H1 (cell line): ENCODE measurements at regions not wholly inside any gene's neighbourhood (a gene's known extent, or its start where the extent isn't known, plus 50 kb on each side); places are given as distances from the start of the nearest gene placed in this dataset.

Experiments
- CTCF ChIA-PET: fragments of 300-600 bp; sonication (Branson Sonifier 250); formaldehyde crosslinking; loops from one replicate; lab custom pipeline; 2021; ENCODE audit not compliant: partially characterized antibody; lab: Charles Lee
- POLR2A ChIA-PET: fragments of 300-600 bp; sonication (Branson Sonifier 250); formaldehyde crosslinking; loops from one replicate; lab custom pipeline; 2021; ENCODE audit warnings: inconsistent platforms; ENCODE audit not compliant: partially characterized antibody; lab: Charles Lee
- DNase-seq, 2 experiments: peaks; one replicate each; pipeline versions ENCODE4 v3.0.0 to v3.0.0-alpha.2; 2010 to 2022; ENCODE audit warnings: low spot score in 2 of 2, low read depth in 1 of 2, mixed read lengths in 1 of 2
- FAIRE-seq: peaks from 2 replicates; lab custom pipeline; 2011; peaks lifted over from hg19 to GRCh38; lab: Jason Lieb, UNC
- H2AFZ ChIP-seq: 2 replicates; pipeline ENCODE4 v1.8.1; 2012; ENCODE audit warnings: low read length, inconsistent platforms
- H2AK5ac ChIP-seq: 2 replicates; pipeline ENCODE4 v1.6.1; 2013; ENCODE audit warnings: low read depth, low read length
- H2BK120ac ChIP-seq: replicated peaks from 2 replicates; pipeline ENCODE3; 2013; ENCODE audit warnings: low read depth, low read length, inconsistent platforms
- H2BK12ac ChIP-seq: 2 replicates; pipeline ENCODE4 v1.6.1; 2013; ENCODE audit warnings: low read depth, low read length
- H2BK15ac ChIP-seq: 2 replicates; pipeline ENCODE4 v1.6.1; 2013; ENCODE audit warnings: low read length
- H2BK20ac ChIP-seq: 2 replicates; pipeline ENCODE4 v1.6.1; 2013; ENCODE audit warnings: low read length
- H2BK5ac ChIP-seq: 2 replicates; pipeline ENCODE4 v1.6.1; 2013; ENCODE audit warnings: low read depth, low read length
- H3K14ac ChIP-seq: 2 replicates; pipeline ENCODE4 v1.6.1; 2013; ENCODE audit warnings: inconsistent platforms; ENCODE audit not compliant: insufficient read length
- H3K18ac ChIP-seq: 2 replicates; pipeline ENCODE4 v1.6.1; 2013; ENCODE audit warnings: low read length; ENCODE audit errors: extremely low read depth
- H3K23ac ChIP-seq: 2 replicates; pipeline ENCODE4 v1.6.1; 2013; ENCODE audit warnings: inconsistent platforms; ENCODE audit not compliant: insufficient read length
- H3K23me2 ChIP-seq: 2 replicates; pipeline ENCODE4 v1.6.1; 2013; ENCODE audit warnings: low read depth, low read length
- H3K27ac ChIP-seq: 2 replicates; pipeline ENCODE4 v1.6.1; 2011; ENCODE audit warnings: low read depth, low read length, inconsistent platforms
- H3K27me3 ChIP-seq, 4 experiments: replicated peaks in 1 of 4; 1 replicate in 1 of 4; 2 replicates in 3 of 4; pipeline versions ENCODE4 v1.6.1 to v1.8.1; 2011 to 2013; ENCODE audit warnings: low read length in 3 of 4, mild to moderate bottlenecking in 3 of 4, inconsistent platforms in 2 of 4, mixed read lengths in 2 of 4, moderate library complexity in 1 of 4; ENCODE audit not compliant: control insufficient read depth in 3 of 4, insufficient read depth in 3 of 4; ENCODE audit errors: extremely low read depth in 1 of 4
- H3K36me3 ChIP-seq, 4 experiments: 2 replicates each; pipeline versions ENCODE4 v1.6.1 to v1.8.1; 2011 to 2013; ENCODE audit warnings: mild to moderate bottlenecking in 4 of 4, low read length in 3 of 4, moderate library complexity in 2 of 4, control low read depth in 1 of 4, inconsistent platforms in 1 of 4; ENCODE audit not compliant: insufficient read depth in 4 of 4, control insufficient read depth in 2 of 4
- H3K4ac ChIP-seq: replicated peaks from 2 replicates; pipeline ENCODE3; 2013; ENCODE audit warnings: low read length, low read depth, mixed read lengths, inconsistent platforms; ENCODE audit not compliant: insufficient read length
- H3K4me1 ChIP-seq, 4 experiments: replicated peaks in 1 of 4; 1 replicate in 1 of 4; 2 replicates in 3 of 4; pipeline versions ENCODE4 v1.6.1 to v1.8.1; 2011 to 2013; ENCODE audit warnings: low read length in 3 of 4, inconsistent platforms in 2 of 4, mixed read lengths in 1 of 4; ENCODE audit not compliant: insufficient read depth in 4 of 4, control insufficient read depth in 3 of 4
- H3K4me2 ChIP-seq, 2 experiments: 2 replicates each; pipeline versions ENCODE4 v1.6.1 to v1.8.1; 2011 to 2013; ENCODE audit warnings: low read depth in 2 of 2, low read length in 2 of 2, control low read depth in 1 of 2, inconsistent platforms in 1 of 2, mild to moderate bottlenecking in 1 of 2; ENCODE audit not compliant: insufficient read depth in 1 of 2
- H3K4me3 ChIP-seq, 4 experiments: fragments of 200-600, 300-600 bp in 1 of 4; sonication (generic), shearing (Covaris generic), sonication (Bioruptor Twin) in 1 of 4; 2 replicates each; pipeline versions ENCODE4 v1.5.1 to v1.8.1; 2011 to 2016; ENCODE audit warnings: low read length in 4 of 4, low read depth in 3 of 4, control low read depth in 2 of 4, inconsistent platforms in 2 of 4, mild to moderate bottlenecking in 2 of 4, mixed read lengths in 1 of 4, moderate library complexity in 1 of 4; ENCODE audit not compliant: insufficient read depth in 2 of 4; ENCODE audit errors: extremely low read depth in 1 of 4
- H3K56ac ChIP-seq: replicated peaks from 2 replicates; pipeline ENCODE3; 2013; ENCODE audit warnings: low read depth, mild to moderate bottlenecking, mixed read lengths, low read length, inconsistent platforms; ENCODE audit not compliant: insufficient read length
- H3K79me1 ChIP-seq: 2 replicates; pipeline ENCODE4 v1.6.1; 2013; ENCODE audit warnings: low read depth, low read length, control low read depth
- H3K79me2 ChIP-seq, 2 experiments: 2 replicates each; pipeline versions ENCODE4 v1.6.1 to v1.8.1; 2012 to 2013; ENCODE audit warnings: low read length in 2 of 2, mild to moderate bottlenecking in 2 of 2, inconsistent platforms in 1 of 2; ENCODE audit not compliant: insufficient read depth in 2 of 2, control insufficient read depth in 1 of 2
- H3K9ac ChIP-seq, 4 experiments: replicated peaks in 1 of 4; 1 replicate in 1 of 4; 2 replicates in 3 of 4; pipeline versions ENCODE4 v1.6.1 to v1.8.1; 2011 to 2013; ENCODE audit warnings: low read depth in 3 of 4, low read length in 3 of 4, control low read depth in 2 of 4, mild to moderate bottlenecking in 2 of 4, moderate library complexity in 2 of 4, inconsistent platforms in 1 of 4; ENCODE audit errors: extremely low read depth in 1 of 4
- H3K9me3 ChIP-seq, 2 experiments: 2 replicates each; pipeline versions ENCODE4 v1.6.1 to v1.8.1; 2012 to 2013; ENCODE audit warnings: mild to moderate bottlenecking in 2 of 2, moderate library complexity in 2 of 2, control low read depth in 1 of 2, inconsistent platforms in 1 of 2, low read depth in 1 of 2, low read length in 1 of 2, mixed read lengths in 1 of 2; ENCODE audit not compliant: insufficient read depth in 2 of 2
- H4K20me1 ChIP-seq, 2 experiments: replicated peaks in 1 of 2; 2 replicates each; pipeline versions ENCODE3 to v1.8.1; 2011 to 2013; ENCODE audit warnings: inconsistent platforms in 2 of 2, low read length in 2 of 2, mild to moderate bottlenecking in 1 of 2; ENCODE audit not compliant: insufficient read depth in 2 of 2, control insufficient read depth in 1 of 2
- H4K5ac ChIP-seq: 2 replicates; pipeline ENCODE4 v1.6.1; 2013; ENCODE audit warnings: low read length, low read depth, mixed read lengths, inconsistent platforms; ENCODE audit not compliant: insufficient read length
- H4K8ac ChIP-seq: 2 replicates; pipeline ENCODE4 v1.8.0; 2013; ENCODE audit warnings: mild to moderate bottlenecking, moderate library complexity, low read length, inconsistent platforms; ENCODE audit not compliant: insufficient read depth; ENCODE audit errors: extremely low read depth
- H4K91ac ChIP-seq: replicated peaks from 2 replicates; pipeline ENCODE3; 2013; ENCODE audit warnings: low read length, mixed read lengths, inconsistent platforms; ENCODE audit not compliant: insufficient read length
- HDAC6 ChIP-seq: IDR thresholded peaks from one replicate; pipeline ENCODE4 v1.7.1; 2012; ENCODE audit warnings: low read depth, mild to moderate bottlenecking, inconsistent platforms, low read length, moderate library complexity
- SP4 ChIP-seq: IDR thresholded peaks from 2 replicates; pipeline ENCODE4 v1.6.1; 2012; ENCODE audit warnings: low read length, inconsistent platforms
- SRF ChIP-seq: IDR thresholded peaks from 2 replicates; pipeline ENCODE4 v1.6.1; 2011; ENCODE audit warnings: mild to moderate bottlenecking, low read depth, low read length, moderate library complexity
- WGBS, 2 experiments: shearing (Covaris generic) in 1 of 2; methylation state at CpG; one replicate each; pipeline versions ENCODE4 v1.1.6 to v1.1.7; 2013 to 2015; ENCODE audit warnings: low lambda C conversion rate in 2 of 2, mixed read lengths in 2 of 2, inconsistent platforms in 1 of 2, low coverage in 1 of 2, missing lambda C conversion rate in 1 of 2; ENCODE audit not compliant: insufficient replicate concordance in 2 of 2, insufficient coverage in 1 of 2, insufficient read length in 1 of 2; ENCODE audit errors: extremely low coverage in 1 of 2, missing lambda C conversion rate in 1 of 2; 5-methylcytosine and 5-hydroxymethylcytosine counted together

DNA sequence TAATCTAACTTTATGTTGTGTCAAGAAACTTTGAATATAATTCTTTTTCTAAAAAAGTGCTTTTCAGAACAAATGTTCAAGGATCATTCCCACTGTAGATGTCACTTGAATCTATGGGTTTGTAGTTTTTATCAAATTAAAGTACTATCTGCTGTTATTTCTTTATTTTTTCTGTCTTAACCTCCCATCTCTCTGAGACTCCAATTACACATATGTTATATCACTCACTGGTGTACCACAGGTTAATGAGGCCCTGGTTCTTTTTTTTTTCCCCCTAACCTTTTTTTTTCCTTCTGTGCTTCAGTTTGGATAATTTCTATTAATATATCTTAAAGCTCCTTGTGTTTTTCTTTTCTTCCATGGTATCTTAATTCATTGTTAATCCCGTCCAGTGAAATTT is 279.9 kb upstream of the RGS6 start:
- H3K18ac ChIP-seq = no peak overlapping the region
- no peak overlapping the region for H4K8ac ChIP-seq
- no peak overlapping the region for H3K27ac ChIP-seq
- POLR2A ChIA-PET = no interaction called here
- FAIRE-seq (no peak), DNase-seq (no peak)
- H2BK20ac ChIP-seq = no peak overlapping the region
- H3K23me2 ChIP-seq = no peaks in the 10 kb centered on the region
- H3K4me3 ChIP-seq = no peak overlapping the region
- no peak overlapping the region for H2BK12ac ChIP-seq
- H2BK5ac ChIP-seq = no peak overlapping the region
- H4K91ac ChIP-seq = no peak overlapping the region
- H3K79me1 ChIP-seq = no peaks in the 10 kb centered on the region
- 70% methylated on average over 1 of the region's 1 CpG; no CpG with 5 or more reads in 1 of the 2 experiments for WGBS, 2 experiments
- H2AK5ac ChIP-seq = no peak overlapping the region
- no peak overlapping the region for H3K4ac ChIP-seq
- no peak overlapping the region for H2AFZ ChIP-seq
- no peaks in the 10 kb centered on the region for H4K20me1 ChIP-seq
- no peak overlapping the region for H4K5ac ChIP-seq
- peaks cover 5 to 6% of the 10 kb centered on the region in 2 experiments; a peak in 1 of 4 replicates for H3K9me3 ChIP-seq
- TF ChIP-seq HDAC6 = no peak
- no peak for TF ChIP-seq SRF
- no peak for TF ChIP-seq SP4
- TF ChIP-seq, all 59 proteins: peak for 0
- Histone ChIP-seq H3K4me2 (no peak overlapping the region), H2BK120ac (no peak overlapping the region), H3K23ac (no peak overlapping the region), H3K79me2 (no peaks in the 10 kb centered on the region), H3K27me3 (no peaks in the 10 kb centered on the region), H3K4me1 (peaks cover 10 to 17% (median 15%) of the 10 kb centered on the region in 4 experiments; a peak in 6 of 7 replicates), H3K9ac (no peak overlapping the region), H3K36me3 (peaks cover 0 to 10% (median 5%) of the 10 kb centered on the region in 4 experiments; a peak in 4 of 8 replicates), H3K56ac (no peak overlapping the region), H2BK15ac (no peak overlapping the region), H3K14ac (no peak overlapping the region)
- CTCF ChIA-PET = no interaction called here
